Heart left ventricle (tissue), 16 donors: ENCODE measurements at regions not wholly inside any gene's neighbourhood (a gene's known extent, or its start where the extent isn't known, plus 50 kb on each side); places are given as distances from the start of the nearest gene placed in this dataset.

ENCODE experiments used
- ATAC-seq, 4 donors: fragments of 200-7000 bp; cut with Tn5 transposase; one replicate each; pipeline ENCODE4 v1.9.1; 2020 to 2022; ENCODE audit warnings: moderate library complexity in 4 of 4, mild to moderate bottlenecking in 3 of 4, moderate number of reproducible peaks in 1 of 4
- DNase-seq, 5 donors: peaks; one replicate each; pipeline ENCODE4 v3.0.0-alpha.2; 2020
- H3K27ac ChIP-seq, 12 donors: fragments of 200-600 bp; sonication (generic) in 4 of 12; one replicate each; pipeline versions ENCODE4 v1.5.0 to v1.8.0; 2016 to 2022; ENCODE audit warnings: mild to moderate bottlenecking in 2 of 12
- H3K27me3 ChIP-seq, 9 donors: fragments of 200-600 bp; sonication (generic) in 2 of 9; one replicate each; pipeline versions ENCODE4 v1.5.1 to v1.8.0; 2016 to 2022; ENCODE audit warnings: mild to moderate bottlenecking in 3 of 9
- H3K36me3 ChIP-seq, 9 donors: fragments of 200-600 bp; sonication (generic) in 2 of 9; one replicate each; pipeline versions ENCODE4 v1.5.0 to v1.8.0; 2018 to 2022; ENCODE audit warnings: mild to moderate bottlenecking in 2 of 9
- H3K4me1 ChIP-seq, 12 donors: fragments of 200-600 bp; sonication (generic) in 4 of 12; one replicate each; pipeline versions ENCODE4 v1.5.0 to v1.8.0; 2016 to 2022; ENCODE audit warnings: mild to moderate bottlenecking in 3 of 12
- H3K4me3 ChIP-seq, 12 donors: fragments of 200-600 bp; sonication (generic) in 4 of 12; one replicate each; pipeline versions ENCODE4 v1.5.0 to v1.8.0; 2017 to 2022; ENCODE audit warnings: mild to moderate bottlenecking in 9 of 12, moderate library complexity in 4 of 12
- H3K9me3 ChIP-seq, 12 donors: fragments of 200-600 bp; sonication (generic) in 4 of 12; one replicate each; pipeline versions ENCODE4 v1.5.0 to v1.8.0; 2016 to 2022; ENCODE audit warnings: mild to moderate bottlenecking in 1 of 12
- CTCF ChIP-seq, 12 donors: fragments of 200-600 bp; sonication (generic) in 4 of 12; IDR thresholded peaks; one replicate each; pipeline versions ENCODE4 v1.5.0 to v1.8.0; 2018 to 2022; ENCODE audit warnings: antibody characterized with exemption in 12 of 12, mild to moderate bottlenecking in 5 of 12
- POLR2A ChIP-seq, 2 donors: fragments of 450-650 bp; IDR thresholded peaks; one replicate each; pipeline ENCODE4 v1.6.1; 2017; ENCODE audit warnings: antibody characterized with exemption in 2 of 2, mild to moderate bottlenecking in 2 of 2, moderate library complexity in 2 of 2
- WGBS, 4 donors: extraction: QIAGEN DNeasy Blood & Tissue Kit in 2 of 4; methylation state at CpG; one replicate each; pipeline versions ENCODE4 v1.1.5 to v1.1.7; 2013 to 2018; 5-methylcytosine and 5-hydroxymethylcytosine counted together
- intact Hi-C, 10 donors: fragments of 100-400 bp; cut with DNase I; formaldehyde crosslinking; loops; one replicate each; pipeline versions ENCODE4 v1.11.1 to v1.14.2; 2022
- donor health status: ischemic (EF 13 %, LVEDD 7.1; RV severe dilation, severe dysfunction).
- donor health status: healthy with polysubstance abuse.
- donor health status: DM: no; HTN: yes; CAD: no.
- donor health status: DM: no; HTN: no; CAD: no.
- donor health status: ischemic (EF 25% LVEDD 6.9; RV normal size, moderate dysfunction).
- donor health status: ischemic (EF 25% LVEDD 5.7; RV mildly dilated, moderate dysfunction).
- donor health status: healthy.
- donor health status: DM: yes; HTN: yes; CAD: no.
- donor health status: ischemic (EF 35%, LVEDD 5.7; RV mildly dilated, moderate dysfunction).
- donor health status: nonischemic (EF 11% LVEDD 7.7; RV severe dilation, severe dysfunction).
- donor health status: DM: yes; HTN: yes; CAD: no.
- donor health status: PGD.
- donor health status: ischemic (EF 29% LVEDD 5.4; RV normal size, mild dysfunction).
- donor health status: nonischemic (EF 23%, LVEDD 6.1; RV moderate dilation, normal function).

- ATAC-seq (no peak), DNase-seq (no peak)
- WGBS, 4 donors: 61 to 69% (median 64%) methylated on average over 2 of the region's 2 CpGs
- Histone ChIP-seq H3K9me3 (peaks cover 0 to 9% (median 0%) of the 10 kb centered on the region in 12 donors), H3K27me3 (no peaks in the 10 kb centered on the region), H3K36me3 (no peaks in the 10 kb centered on the region), H3K27ac (no peak overlapping the region), H3K4me3 (no peak overlapping the region), H3K4me1 (no peaks in the 10 kb centered on the region)
- TF ChIP-seq POLR2A (IDR thresholded peaks at IDR 0.05) (no peak), CTCF (IDR thresholded peaks at IDR 0.05) (no peak)
- intact Hi-C loops: no loop called here
Observed at GRCh38 chr2:140018541-140018940, 1238.4 kb upstream of the NXPH2 start.

DNA sequence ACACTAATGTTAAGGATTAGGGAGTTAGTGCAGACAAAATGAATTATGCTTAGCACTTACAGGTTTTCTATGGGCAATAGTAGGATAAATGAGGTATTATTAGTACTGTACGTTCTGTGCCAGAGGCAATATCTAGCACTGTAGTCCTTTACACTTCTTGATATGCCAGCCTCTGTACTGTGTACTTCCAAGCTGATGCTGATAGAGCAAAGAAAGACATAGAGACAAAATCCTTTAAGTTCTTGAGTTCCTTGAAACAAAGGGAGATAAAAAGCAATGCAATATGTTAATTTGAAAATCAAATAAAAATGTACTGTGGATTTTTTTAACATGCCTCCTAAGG is 1234.0 kb upstream of the NXPH2 start:
- Histone ChIP-seq H3K4me1 (no peaks in the 10 kb centered on the region), H3K27me3 (no peaks in the 10 kb centered on the region), H3K27ac (no peak overlapping the region), H3K4me3 (no peak overlapping the region), H3K36me3 (no peaks in the 10 kb centered on the region), H3K9me3 (peaks cover 0 to 11% (median 0%) of the 10 kb centered on the region in 12 donors)
- WGBS, 4 donors: 56 to 67% (median 63%) methylated on average over 1 of the region's 1 CpG
- intact Hi-C loops: no loop called here
- no peak for ATAC-seq
- DNase-seq: no peak
- TF ChIP-seq CTCF (IDR thresholded peaks at IDR 0.05) (no peak), POLR2A (IDR thresholded peaks at IDR 0.05) (no peak)

GRCh38 chr2:140013545-140014203 is 1233.5 kb upstream of the NXPH2 start:
- no peak for TF ChIP-seq POLR2A (IDR thresholded peaks at IDR 0.05)
- TF ChIP-seq CTCF (IDR thresholded peaks at IDR 0.05): no peak
- Histone ChIP-seq H3K9me3 (peaks cover 0 to 11% (median 0%) of the 10 kb centered on the region in 12 donors), H3K36me3 (no peaks in the 10 kb centered on the region), H3K4me3 (no peak overlapping the region), H3K4me1 (no peaks in the 10 kb centered on the region), H3K27ac (no peak overlapping the region), H3K27me3 (no peaks in the 10 kb centered on the region)
- DNase-seq: no peak
- WGBS, 4 donors: 77 to 84% (median 82%) methylated on average over 3 of the region's 3 CpGs
- ATAC-seq: no peak
- intact Hi-C loops: no loop called here

- H3K4me1 ChIP-seq: no peaks in the 10 kb centered on the region
- H3K36me3 ChIP-seq: no peaks in the 10 kb centered on the region
- no peak for TF ChIP-seq CTCF (IDR thresholded peaks at IDR 0.05)
- TF ChIP-seq POLR2A (IDR thresholded peaks at IDR 0.05): no peak
Observed at GRCh38 chr2:140011287-140011686, 1231.1 kb upstream of the NXPH2 start.

More at GRCh38 chr2:140011287-140011686, 1231.1 kb upstream of the NXPH2 start:
- H3K27me3 ChIP-seq: no peaks in the 10 kb centered on the region
- H3K4me3 ChIP-seq: no peak overlapping the region
- intact Hi-C loops: no loop called here
- 55 to 65% (median 61%) methylated on average over 2 of the region's 2 CpGs for WGBS, 4 donors
- H3K27ac ChIP-seq: no peak overlapping the region
- ATAC-seq (no peak), DNase-seq (no peak)
- H3K9me3 ChIP-seq: peaks cover 0 to 5% (median 0%) of the 10 kb centered on the region in 12 donors
